ENCODE measurements at regions not wholly inside any gene's neighbourhood (a gene's known extent, or its start where the extent isn't known, plus 50 kb on each side); places are given as distances from the start of the nearest gene placed in this dataset.

- DNase-seq (ENCODE audit: low read depth, low spot score) = no peak
- H3K4me3 ChIP-seq (ENCODE audit: low read depth, low read length) = no peak overlapping the region
- in situ Hi-C loops (cut with HindIII; ENCODE audit: low sequenced_read_pairs) = no loop called here
- no peak for TF ChIP-seq CTCF (IDR thresholded peaks at IDR 0.05; ENCODE audit: low read depth, low read length)
Measured at GRCh38 chr9:32855752-32856151, 72.4 kb downstream of the TMEM215 start.

- no peak overlapping the region for H3K4me3 ChIP-seq (ENCODE audit: low read depth, low read length)
- in situ Hi-C loops (cut with HindIII; ENCODE audit: low sequenced_read_pairs) = no loop called here
- no peak for DNase-seq (ENCODE audit: low read depth, low spot score)
- no peak for TF ChIP-seq CTCF (IDR thresholded peaks at IDR 0.05; ENCODE audit: low read depth, low read length)
Measured at GRCh38 chr9:32863291-32863690, 80.0 kb downstream of the TMEM215 start.

- in situ Hi-C loops (cut with HindIII; ENCODE audit: low sequenced_read_pairs) = no loop called here
- H3K4me3 ChIP-seq (ENCODE audit: low read depth, low read length) = no peak overlapping the region
- TF ChIP-seq CTCF (IDR thresholded peaks at IDR 0.05; ENCODE audit: low read depth, low read length) = no peak
- DNase-seq (ENCODE audit: low read depth, low spot score) = no peak
Measured at GRCh38 chr9:32864971-32865370, 81.6 kb downstream of the TMEM215 start.

GRCh38 chr9:32866273-32866672 lies 82.9 kb downstream of the TMEM215 start:
- TF ChIP-seq CTCF (IDR thresholded peaks at IDR 0.05; ENCODE audit: low read depth, low read length) = no peak
- no peak for DNase-seq (ENCODE audit: low read depth, low spot score)
- H3K4me3 ChIP-seq (ENCODE audit: low read depth, low read length) = no peak overlapping the region
- in situ Hi-C loops (cut with HindIII; ENCODE audit: low sequenced_read_pairs) = no loop called here

- no peak for TF ChIP-seq CTCF (IDR thresholded peaks at IDR 0.05; ENCODE audit: low read depth, low read length)
- H3K4me3 ChIP-seq (ENCODE audit: low read depth, low read length) = no peak overlapping the region
- in situ Hi-C loops (cut with HindIII; ENCODE audit: low sequenced_read_pairs) = no loop called here
- no peak for DNase-seq (ENCODE audit: low read depth, low spot score)
Measured at GRCh38 chr9:32867026-32867425, 83.7 kb downstream of the TMEM215 start.

- no peak overlapping the region for H3K4me3 ChIP-seq (ENCODE audit: low read depth, low read length)
- no peak for DNase-seq (ENCODE audit: low read depth, low spot score)
- no peak for TF ChIP-seq CTCF (IDR thresholded peaks at IDR 0.05; ENCODE audit: low read depth, low read length)
- in situ Hi-C loops (cut with HindIII; ENCODE audit: low sequenced_read_pairs) = no loop called here
Measured at GRCh38 chr9:32867601-32868204, 84.4 kb downstream of the TMEM215 start.

- DNase-seq (ENCODE audit: low read depth, low spot score) = no peak
- TF ChIP-seq CTCF (IDR thresholded peaks at IDR 0.05; ENCODE audit: low read depth, low read length) = no peak
- H3K4me3 ChIP-seq (ENCODE audit: low read depth, low read length) = no peak overlapping the region
- in situ Hi-C loops (cut with HindIII; ENCODE audit: low sequenced_read_pairs) = no loop called here
Measured at GRCh38 chr9:32869404-32869803, 86.1 kb downstream of the TMEM215 start.
